ENCODE measurements at regions not wholly inside any gene's neighbourhood (a gene's known extent, or its start where the extent isn't known, plus 50 kb on each side); places are given as distances from the start of the nearest gene placed in this dataset.
"Not testable (repeated sequence)": the region's sequence is repeated elsewhere in the genome, so short reads cannot be mapped to it uniquely, and the experiment has no call there.

DNA sequence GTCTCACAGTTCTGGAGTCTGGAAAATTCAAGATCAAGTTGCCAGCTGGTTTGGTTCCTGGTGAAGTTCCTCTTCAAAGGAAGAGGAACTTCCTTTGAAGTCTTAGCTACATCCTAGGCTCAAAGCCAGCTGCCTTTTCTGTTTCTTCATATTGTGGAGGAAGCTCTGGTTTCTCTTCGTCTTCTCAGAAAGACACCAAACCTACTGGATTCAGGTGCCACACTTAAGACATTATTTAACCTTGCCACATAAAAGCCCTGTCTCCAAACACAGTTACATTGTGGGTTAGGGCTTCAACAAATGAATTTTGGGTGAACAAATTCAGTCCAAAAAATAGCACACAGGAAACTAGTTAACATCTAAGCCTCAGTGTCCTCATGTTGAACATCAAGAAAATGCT lies 1019.8 kb downstream of the GALC start:
- DNase-seq (ENCODE audit: low read depth), result no peak

GRCh38 chr14:86971292-86971691 lies 1021.7 kb downstream of the GALC start:
- DNase-seq (ENCODE audit: low read depth), result no peak

GRCh38 chr14:86961106-86961716 lies 1031.8 kb downstream of the GALC start:
- DNase-seq (ENCODE audit: low read depth), result no peak

- no peak for DNase-seq (ENCODE audit: low read depth)
Observed at GRCh38 chr14:86955771-86956354, 1037.1 kb downstream of the GALC start.

DNA sequence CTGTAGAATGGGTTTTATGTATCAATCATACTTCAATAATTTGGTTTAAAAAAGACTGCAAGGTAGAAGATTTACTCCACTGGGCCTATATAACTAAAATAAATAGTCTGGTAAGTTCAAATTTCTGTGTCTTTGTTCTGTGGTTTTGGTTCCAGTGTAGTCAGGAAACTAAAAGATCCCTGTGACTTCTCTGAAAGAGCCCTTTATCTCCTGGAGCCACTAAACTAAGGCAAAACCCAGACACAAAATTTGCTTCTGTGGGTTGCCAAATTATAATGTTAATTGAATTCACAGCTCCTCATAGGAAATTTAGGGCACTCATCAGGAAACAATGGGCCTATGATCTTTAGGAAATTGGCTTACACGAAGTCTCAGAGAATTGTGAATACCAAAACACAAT lies 1038.4 kb downstream of the GALC start:
- no peak for DNase-seq (ENCODE audit: low read depth)

- no peak for DNase-seq (ENCODE audit: low read depth)
Observed at GRCh38 chr14:86946446-86946845, 1046.5 kb downstream of the GALC start.

GRCh38 chr14:86944434-86944833 lies 1048.5 kb downstream of the GALC start:
- DNase-seq (ENCODE audit: low read depth), result no peak

DNA sequence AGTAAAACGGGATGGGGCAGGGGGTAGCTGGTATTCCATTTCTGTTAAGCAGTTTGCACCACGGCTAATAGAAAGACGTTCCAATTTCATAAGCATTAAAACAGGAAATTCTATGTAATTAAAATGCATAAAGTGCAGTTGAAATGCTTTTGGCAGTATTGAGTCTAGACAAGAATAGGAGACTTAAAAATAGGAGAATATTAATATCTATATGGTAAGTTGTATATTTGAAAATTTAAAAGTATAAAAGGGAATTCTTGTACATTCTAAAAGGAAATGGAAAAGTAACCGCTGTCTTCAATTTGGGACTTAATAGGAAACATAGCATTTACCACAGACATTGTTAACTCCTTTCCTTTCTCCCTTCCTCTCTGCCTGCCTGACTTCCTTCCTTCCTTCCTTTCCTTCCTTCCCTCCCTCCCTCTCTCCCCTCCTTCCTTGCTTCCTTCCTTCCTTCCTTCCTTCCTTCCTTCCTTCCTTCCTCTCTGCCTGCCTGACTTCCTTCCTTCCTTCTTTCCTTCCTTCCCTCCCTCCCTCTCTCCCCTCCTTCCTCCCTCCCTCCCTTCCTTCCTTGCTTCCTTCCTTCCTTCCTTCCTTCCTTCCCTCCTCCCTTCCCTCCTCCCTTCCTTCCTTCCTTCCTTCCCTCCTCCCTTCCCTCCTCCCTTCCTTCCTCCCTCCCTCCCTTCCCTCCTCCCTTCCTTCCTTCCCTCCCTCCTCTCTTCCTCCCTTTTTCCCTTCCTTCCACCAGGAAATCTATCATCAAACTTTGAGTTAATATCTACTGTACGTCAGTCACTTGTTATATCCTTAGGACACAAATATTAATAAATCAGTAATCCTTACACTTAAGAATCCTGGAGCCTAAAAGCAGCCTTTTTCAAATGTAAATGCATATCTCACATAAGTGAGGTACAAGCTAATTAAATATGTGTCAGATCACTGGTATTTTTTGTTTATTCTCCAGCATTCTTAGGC lies 1049.3 kb downstream of the GALC start:
- DNase-seq (ENCODE audit: low read depth), result no peak

DNA sequence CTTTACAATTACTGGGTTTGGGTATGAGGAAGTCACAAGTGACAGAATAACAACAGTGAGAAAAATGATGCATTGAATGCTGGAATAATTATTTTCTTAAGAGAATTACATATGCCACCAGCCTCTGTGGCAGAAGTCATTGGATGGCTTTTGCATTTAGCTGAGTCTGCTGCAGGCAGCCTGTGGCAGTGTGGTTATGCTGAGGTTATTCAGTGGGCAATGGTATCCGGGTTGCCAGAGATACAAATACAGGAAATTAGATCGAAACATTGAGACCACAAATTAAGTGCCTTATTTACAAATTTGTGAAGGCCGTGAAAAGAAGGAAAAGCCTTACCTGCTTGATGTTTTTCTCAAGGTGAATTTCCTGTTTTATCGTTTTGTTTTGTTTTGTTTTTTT lies 1050.0 kb downstream of the GALC start:
- no peak for DNase-seq (ENCODE audit: low read depth)

DNA sequence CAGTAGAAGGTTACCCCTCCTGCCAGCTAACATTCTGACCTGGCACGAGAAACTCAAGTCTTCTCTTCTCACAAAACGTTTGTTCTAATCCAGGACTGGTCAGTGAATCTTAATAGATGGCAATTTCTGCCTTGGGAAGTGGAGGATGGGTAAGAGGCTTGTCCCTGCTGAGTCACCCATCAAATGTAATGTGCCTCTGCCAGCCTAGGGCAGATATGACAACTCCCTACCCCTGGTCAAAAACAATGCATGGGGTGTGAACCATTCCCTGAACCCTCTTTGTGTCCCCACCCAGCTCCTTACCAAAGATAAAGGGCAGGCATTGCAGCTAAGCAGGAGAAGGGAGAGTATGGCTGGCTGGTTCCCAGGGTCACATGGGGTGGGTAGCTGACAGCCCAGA lies 1052.9 kb downstream of the GALC start:
- DNase-seq (ENCODE audit: low read depth), result no peak

- no peak for DNase-seq (ENCODE audit: low read depth)
Observed at GRCh38 chr14:86938320-86938719, 1054.7 kb downstream of the GALC start.

DNA sequence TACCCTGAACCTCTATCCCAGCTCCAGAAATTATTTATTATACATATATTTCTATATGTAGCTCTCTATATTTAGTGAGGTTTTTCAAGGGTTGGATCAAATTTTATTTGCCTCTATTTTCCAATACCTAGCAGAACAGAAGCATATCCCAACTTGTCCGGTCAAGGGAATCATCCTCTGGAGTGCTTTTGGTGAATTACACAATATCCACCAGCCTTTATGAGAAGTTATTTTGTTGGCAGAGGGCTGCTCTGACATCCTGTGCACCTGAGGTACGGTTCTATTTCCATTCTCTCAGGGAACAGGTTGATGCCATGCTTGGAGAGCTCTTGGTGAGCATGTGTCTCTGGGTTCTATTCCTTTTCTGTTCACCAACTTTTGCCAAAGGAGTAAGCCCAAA lies 1056.4 kb downstream of the GALC start:
- DNase-seq (ENCODE audit: low read depth), result no peak

DNA sequence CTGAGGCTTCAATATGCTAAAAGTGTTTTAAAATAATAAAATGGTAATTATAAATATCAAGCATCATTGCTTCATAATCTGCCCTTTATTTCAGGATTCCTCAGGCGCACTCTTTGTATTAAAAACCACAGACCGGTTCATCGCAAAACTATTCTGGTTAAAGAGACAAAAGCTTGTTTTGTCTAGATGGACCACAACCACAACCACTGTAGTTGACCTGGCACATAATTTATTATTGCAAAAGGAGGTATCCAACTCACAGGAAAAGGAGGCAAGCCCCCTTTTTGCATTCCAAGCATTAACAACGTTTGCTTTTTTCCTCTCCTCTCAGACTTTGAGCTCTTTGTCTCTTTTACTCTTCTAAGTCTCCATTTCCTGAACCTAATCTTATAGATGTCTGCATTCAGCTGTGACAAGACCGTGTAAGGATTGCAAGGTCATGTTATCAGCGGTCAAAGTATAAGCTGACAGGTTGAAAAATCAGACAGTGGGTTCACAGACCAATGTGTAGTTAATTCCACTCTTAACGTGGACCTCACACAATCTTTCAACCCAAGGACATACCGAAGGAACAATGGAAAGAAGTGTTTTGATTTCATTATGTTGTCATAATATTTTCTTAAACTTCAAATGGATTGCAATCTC lies 1057.6 kb downstream of the GALC start:
- no peak for DNase-seq (ENCODE audit: low read depth)

GRCh38 chr14:86933958-86934595 lies 1058.9 kb downstream of the GALC start:
- DNase-seq (ENCODE audit: low read depth), result no peak

- DNase-seq (ENCODE audit: low read depth), result no peak
Observed at GRCh38 chr14:86933460-86933859, 1059.5 kb downstream of the GALC start.

DNA sequence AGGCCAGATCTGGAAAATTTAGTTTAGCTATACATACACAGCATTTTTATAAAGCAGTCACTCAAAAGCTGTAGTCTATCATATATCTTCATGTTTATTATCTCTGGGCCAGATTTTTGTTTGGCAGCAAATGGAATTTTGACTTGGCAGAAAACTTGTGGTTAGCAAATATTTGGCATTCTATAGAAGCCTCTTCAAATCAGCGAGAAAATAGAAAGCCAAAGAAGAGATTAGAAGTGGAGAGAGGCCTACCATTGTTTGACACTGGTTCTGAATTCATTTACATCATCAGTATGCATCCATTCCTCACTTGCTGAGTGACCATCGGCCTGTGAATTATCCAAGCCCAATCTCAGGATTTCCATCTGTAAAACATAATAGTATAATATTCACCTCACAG lies 1077.6 kb downstream of the GALC start:
- peak; percentile 21 for DNase-seq (ENCODE audit: low read depth)

DNA sequence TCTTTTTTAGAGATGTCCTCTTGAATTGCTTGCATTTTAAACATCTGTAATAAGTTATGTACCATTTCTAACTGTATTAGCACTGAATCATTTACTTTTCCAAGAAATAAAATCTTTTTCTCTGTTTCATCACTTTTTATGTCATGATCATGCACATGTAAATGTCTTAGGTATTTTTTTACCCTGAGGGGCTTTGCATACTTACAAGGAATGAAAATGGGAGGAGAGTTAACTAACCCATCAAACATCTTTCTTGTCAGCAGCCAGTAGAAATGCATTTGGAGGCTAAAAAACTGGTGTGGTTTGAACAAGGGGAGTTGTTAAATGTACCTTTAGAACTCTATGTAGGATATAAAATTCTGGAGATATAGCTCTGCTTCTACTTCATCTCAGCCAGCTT lies 1080.3 kb downstream of the GALC start:
- no peak for DNase-seq (ENCODE audit: low read depth)

DNA sequence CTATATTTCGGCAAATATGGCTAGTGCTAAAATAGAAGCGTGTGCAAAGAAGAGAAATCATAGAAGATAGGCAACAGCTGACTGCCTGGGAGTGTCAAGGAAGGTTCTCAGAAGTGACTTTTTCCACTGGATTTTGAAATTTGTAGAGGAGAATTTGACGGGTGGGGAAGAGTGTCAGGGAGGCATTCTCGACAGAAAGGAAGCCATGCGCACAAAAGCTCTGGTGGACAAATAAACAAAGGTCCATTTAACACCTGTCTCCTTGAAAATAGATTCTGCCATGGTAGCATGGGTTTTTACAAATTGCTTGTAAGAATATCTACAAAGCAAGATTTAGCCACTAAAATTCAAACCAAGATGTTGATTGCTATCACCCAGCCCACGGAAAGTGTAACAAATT lies 1081.5 kb downstream of the GALC start:
- no peak for DNase-seq (ENCODE audit: low read depth)

DNA sequence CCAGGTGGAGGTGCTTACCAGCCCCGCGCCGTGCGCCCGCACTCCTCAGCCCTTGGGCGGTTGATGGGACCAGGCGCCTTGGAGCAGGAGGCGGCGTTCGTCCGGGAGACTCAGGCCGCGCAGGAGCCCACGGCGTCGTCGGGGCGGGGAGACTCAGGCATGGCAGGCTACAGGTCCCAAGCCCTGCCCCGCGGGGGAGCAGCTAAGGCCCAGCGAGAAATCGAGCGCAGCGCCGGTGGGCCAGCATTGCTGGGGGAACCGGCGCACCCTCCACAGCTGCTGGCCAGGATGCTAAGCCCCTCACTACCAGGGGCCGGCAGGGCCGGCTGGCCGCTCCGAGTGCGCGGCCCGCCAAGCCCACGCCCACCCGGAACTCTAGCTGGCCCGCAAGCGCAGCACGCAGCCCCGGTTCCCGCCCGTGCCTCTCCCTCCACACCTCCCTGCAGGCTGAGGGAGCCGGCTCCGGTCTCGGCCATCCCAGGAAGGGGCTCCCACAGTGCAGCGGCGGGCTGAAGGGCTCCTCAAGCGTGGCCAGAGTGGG lies 1087.5 kb downstream of the GALC start:
- not testable (repeated sequence) for DNase-seq (ENCODE audit: low read depth)

DNA sequence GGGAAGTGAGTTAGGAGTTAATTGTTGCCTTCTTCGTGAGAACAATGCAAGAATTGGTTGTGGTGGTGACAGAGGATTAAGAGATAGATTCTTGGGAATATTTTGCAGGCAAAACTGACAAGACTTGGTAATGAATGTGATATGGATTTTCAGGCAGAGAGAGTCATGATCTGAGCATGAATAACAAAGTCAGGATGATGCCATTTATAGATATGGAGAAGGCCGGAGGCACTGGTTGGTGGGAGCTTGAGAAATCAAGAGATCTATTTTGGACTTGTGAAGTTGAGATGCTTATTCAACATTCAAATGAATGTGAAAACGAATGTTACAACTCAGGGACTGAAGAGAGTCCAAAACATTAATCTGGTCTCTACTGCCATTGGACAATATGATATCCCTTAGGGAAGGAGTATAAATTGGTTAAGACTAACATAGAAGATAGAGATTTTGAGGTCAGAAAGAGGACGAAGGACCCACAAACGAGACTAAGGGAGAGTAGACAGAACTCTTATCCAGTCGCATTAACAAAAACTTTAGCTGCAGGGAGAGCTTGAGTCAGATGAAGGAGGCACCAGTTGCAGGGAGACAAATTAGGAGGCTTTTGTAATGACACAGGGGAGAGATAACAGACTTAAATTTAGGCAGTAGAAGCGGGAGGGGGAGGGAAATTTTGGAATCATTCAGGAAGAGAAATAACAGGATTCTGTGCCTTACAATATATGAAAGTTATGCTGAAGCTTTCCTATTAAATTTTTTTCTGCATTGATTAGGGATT lies 1090.6 kb downstream of the GALC start:
- DNase-seq (ENCODE audit: low read depth), result no peak

All from fibroblast of gingiva (primary cell).